Cortex of kidney (tissue), 1 donor: ENCODE measurements at regions not wholly inside any gene's neighbourhood (a gene's known extent, or its start where the extent isn't known, plus 50 kb on each side); places are given as distances from the start of the nearest gene placed in this dataset.

Experiments
- DNase-seq: peaks from one replicate; lab custom pipeline; 2025; lab: John Stamatoyannopoulos, UW

DNA sequence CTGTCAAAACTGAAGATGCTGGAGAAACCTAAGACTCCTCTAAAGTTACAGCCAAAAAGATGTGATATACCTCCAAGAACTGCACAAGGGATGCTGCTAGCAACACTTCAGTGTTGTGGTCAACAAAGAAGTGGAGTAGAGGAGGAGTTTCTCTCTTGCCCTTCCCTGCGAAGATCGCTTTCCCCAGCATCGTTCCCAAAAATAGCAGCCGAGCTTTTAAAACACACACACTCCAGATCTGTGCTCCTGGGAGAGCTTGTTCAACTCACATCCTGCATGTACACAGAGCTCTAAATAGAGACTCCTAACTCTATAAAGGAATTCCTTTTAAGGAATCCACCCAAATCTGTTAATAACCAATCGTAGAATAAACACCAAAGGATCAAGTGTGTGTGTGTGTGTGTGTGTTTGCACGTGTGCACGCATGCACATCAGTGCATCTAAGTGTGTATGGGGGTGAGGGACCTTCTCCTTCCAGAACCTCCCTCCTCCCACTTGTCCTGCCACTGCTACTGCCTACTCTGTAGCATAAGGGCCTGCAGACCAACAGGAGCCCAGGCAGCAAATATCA is 58.5 kb downstream of the PSMG1 start:
- DNase-seq, result no peak

GRCh38 chr21:39123375-39123774 is 59.9 kb downstream of the PSMG1 start:
- DNase-seq, result no peak

DNA sequence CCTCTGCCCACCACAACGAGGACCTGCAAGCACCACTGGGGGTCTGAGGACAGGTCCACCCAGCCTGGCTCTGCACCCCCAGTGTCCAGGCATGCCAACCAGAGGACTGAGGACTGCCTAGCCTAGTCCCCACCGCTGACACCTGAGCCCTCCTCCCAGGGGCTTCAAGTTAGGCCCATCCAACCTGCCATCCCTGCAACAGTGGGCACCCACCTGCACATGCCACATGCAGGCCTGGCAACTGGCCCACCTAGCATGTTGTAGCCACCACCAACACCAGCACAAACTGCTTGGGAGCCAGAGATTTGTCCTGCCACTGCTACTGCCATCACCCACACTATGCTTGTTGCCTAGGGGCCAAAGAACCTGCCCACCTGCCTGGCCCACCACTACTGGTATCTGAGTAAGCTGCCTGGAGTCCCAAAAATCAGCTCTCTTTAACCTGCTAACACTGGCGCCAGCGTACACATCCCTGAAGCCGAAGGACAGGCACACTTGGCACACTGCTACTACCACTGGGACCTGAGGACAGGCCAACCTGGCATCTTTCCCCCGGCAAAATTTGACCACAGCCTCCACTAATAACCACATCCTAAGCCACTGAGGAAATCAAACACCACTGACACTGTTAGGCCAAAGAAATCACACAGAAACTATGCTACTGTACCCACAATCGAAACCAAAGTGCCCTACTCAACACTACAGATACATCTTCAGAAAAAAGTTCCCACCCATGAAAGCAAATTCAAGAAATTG is 61.5 kb downstream of the PSMG1 start:
- no peak for DNase-seq

DNA sequence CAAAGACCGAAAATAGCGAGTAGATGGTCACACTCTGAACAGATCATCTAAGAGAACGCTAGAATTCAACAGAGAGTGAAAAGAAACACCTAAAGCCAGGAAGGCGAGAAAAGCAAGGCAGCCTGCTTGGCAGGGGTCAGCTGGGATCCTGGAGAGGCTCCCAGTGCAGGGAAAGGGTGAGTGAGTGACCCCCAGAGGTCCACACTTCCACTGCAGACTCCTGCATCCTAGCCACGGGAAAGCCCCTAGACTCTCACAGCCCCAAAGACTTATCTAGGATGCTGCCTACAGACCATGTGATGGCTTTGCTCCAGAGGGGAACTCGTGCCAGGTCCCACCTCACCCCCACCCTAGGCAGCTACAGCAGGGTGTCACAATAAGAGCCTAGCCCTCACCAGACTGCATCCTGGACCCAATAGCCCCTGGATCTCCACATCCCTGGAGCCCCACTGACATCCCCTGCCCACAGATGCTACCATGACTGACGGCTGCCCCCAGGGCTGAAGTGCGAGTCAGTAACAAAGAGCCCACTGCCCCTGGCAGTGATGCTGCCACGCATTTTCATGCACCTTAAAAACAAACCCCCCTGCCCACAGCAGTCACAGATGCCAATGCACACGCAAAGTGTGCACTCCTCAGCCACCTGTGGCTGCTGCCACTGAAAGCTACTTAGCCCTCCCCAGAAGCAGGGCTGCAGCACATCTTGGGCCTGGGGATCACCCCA is 62.2 kb downstream of the PSMG1 start:
- DNase-seq, result no peak

DNA sequence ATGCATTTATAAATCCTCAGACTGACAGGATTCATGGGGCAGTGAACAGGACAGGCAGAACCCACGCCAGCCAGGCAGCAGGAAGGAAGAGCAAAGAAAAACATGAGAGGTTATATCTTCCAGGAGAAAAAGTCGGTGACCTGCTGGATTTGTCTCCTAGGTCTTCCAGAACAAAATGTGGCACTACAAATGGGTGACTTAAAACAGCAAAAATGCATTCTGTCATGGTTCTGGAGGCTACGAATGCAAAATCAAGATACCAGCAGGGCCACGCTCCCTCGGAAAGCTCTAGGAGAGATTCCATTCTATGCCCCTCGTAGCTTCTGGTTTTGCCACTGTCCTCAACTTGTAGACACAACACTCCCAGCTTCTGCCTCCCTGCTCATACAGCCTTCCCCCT is 63.4 kb downstream of the PSMG1 start:
- DNase-seq, result no peak

DNA sequence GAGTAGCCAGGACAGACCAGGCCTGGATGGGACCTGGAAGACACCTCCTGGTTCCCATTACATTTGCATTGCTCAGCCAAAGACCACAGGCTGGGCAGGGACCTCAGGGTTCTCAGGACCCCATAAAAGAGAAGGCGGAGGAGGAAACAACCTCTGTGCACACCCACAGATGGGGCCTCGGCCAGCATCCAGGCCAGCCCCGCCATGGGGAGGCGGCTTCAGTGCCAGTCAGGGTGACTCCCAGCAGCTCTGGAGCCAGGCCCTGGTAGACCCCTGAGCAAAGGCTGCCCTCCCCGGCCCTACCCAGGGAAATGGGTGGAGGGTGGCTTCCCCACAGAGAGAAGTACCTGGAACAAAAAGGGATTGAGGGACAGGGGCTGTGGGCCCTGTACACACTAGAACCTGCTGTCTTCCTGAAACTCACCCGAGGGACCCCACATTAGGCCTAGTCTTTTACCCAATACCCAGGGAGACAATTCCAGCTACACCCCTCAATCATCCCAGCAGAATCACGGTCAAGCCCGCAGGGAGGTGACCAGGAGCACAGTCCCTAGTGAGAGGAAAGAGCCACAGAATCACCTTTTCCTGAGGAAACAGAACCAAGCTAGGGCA is 64.5 kb downstream of the PSMG1 start:
- DNase-seq, result no peak

DNA sequence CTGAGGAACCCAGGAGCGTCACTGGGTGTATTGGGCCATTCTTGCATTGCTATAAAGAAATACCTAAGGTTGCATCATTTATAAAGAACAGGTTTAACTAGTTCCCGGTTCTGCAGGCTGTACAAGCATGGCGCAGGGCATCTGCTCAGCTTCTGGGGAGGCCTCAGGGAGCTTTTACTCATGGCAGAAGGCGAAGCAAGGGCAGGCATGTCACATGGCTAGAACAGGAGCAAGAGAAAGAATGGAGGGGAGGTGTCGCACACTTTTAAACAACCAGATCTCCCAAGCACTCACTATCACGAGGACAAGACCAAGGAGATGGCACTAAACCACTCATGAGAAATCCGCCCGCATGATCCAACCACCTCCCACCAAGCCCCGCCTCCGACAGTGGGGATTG is 65.2 kb downstream of the PSMG1 start:
- no peak for DNase-seq

DNA sequence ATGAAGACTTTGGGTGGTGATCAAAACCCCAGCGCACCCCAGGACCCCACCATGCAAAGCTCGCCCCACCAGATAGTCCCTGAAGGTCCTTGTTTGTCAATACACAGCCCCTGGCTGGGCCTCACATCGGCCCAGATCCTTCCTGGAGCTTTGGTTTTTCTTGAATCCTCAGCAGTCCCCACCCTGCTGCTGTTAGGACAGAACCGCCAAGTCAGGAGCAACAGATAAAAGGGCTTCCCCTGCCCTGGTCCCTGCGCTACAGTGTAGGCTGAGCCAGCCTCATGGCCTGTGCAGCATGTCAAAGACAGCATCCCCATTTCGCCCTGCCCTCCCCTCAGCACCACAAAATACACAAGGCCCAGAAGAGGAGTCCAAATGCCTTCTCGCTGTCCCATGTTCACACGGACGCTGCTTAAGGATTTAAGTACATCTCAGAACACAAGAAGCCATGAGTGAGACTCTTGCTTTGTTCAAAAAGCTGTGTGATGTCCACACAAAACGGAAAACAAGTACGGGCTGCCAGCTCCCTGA is 65.7 kb downstream of the PSMG1 start:
- DNase-seq, result no peak

GRCh38 chr21:39116761-39117439 is 66.4 kb downstream of the PSMG1 start:
- DNase-seq, result no peak

DNA sequence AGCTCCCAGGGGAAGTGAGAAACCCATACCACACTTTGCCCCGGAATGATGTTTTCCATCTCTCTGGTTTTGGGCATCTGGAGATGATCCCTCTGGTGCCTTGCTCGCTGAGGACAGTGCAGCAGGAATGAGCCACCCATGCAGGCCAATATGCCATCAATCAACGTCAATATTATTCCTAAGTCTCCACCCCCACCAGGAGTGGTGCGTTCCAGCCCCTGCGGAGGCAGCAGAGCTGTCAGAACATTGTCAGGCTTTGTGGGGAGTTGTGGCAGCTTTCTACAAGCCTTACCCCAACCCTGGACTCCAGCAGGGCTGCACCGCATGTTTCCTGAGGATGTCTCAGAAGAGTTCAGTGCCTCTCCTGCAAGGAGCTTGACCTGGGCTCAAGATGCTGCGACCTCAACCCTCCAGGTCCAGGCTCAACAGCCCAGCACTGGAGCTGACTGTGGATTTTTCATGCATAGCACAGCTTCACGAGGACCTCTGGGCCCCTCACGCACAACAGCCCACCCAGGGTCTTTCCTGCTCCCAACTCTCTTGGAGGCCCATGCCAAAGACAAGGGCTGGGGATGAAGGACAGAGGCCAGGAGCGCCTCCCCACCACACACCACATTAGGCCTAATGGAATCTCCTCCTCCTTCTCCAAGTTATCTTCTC is 67.5 kb downstream of the PSMG1 start:
- DNase-seq, result no peak

GRCh38 chr21:39114871-39115575 is 68.2 kb downstream of the PSMG1 start:
- DNase-seq, result no peak

DNA sequence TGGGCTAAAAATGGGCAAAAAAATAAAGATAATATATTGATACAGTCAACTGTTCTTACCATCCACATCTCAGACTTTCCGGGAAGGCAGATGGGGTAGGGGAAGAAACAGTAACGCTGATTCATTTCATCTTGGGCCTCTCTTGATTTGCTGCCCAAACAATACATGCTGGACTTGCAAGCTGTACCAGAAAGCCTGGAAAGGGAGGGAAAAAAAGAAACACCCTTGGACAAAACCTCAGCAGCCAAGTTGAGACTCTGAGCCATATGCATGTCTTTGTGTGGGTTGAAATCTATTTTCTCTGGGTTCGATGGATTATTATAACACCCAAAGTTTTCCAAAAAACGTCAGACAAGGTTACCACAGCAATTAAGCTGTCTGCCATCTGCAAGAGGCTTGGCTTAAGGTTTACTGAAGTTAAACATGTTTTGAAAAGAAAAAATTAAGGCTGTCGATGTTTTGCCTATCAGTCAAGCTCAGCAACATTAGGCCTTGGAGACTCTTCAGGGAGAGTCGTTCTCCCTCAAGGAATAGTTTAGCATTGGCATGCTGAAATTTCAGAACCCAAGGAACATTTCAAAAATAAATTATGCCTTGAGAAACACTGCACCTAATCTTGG is 71.2 kb downstream of the PSMG1 start:
- no peak for DNase-seq

- no peak for DNase-seq
Measured at GRCh38 chr21:39110431-39110830, 72.8 kb downstream of the PSMG1 start.

DNA sequence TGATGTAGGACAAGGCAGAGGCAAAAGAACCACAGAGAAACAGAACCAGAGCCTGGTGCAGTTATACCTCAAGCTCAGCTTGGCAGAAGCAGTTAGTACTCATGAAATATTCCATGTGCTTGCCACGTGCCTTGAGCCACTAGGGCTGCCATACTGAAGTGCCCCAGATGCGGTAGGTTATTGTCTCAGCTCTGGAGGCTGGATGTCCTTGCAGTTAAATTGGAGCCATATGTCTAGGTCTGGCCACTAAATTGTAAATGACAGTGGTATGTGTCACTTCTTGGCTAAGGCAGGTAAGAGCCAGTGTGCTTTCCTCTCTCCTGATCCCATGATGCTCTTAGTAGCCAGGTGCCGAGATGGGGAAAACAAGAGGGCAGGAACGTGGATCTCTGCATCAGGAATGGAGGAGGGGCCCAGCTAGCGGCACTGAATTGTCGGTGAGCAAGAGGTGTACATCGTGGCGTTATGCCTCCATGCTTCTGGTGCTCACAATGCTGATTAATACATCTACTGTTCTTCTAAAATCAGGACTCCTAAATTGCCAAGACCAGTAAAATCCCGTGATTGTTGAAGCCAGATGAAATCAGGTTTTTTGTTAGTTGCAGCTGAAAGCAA is 73.5 kb downstream of the PSMG1 start:
- DNase-seq, result no peak

DNA sequence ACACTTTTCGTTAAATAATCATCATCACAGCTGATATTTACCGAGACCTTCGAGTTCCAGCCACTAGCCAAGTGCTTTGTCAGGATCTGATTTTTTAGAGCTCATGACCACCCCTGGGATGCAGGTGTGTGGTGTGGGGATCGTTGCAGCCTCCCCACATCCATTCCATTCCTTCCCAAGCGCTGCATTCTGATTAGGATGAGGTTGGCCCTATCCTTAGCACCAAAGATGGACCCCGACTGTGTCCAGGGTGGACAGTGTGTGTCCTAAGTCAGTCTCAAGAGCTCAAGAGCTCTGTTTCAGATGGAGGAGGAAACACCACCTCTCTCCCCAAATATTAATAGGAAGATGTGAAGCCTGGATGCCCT is 74.1 kb downstream of the PSMG1 start:
- no peak for DNase-seq

DNA sequence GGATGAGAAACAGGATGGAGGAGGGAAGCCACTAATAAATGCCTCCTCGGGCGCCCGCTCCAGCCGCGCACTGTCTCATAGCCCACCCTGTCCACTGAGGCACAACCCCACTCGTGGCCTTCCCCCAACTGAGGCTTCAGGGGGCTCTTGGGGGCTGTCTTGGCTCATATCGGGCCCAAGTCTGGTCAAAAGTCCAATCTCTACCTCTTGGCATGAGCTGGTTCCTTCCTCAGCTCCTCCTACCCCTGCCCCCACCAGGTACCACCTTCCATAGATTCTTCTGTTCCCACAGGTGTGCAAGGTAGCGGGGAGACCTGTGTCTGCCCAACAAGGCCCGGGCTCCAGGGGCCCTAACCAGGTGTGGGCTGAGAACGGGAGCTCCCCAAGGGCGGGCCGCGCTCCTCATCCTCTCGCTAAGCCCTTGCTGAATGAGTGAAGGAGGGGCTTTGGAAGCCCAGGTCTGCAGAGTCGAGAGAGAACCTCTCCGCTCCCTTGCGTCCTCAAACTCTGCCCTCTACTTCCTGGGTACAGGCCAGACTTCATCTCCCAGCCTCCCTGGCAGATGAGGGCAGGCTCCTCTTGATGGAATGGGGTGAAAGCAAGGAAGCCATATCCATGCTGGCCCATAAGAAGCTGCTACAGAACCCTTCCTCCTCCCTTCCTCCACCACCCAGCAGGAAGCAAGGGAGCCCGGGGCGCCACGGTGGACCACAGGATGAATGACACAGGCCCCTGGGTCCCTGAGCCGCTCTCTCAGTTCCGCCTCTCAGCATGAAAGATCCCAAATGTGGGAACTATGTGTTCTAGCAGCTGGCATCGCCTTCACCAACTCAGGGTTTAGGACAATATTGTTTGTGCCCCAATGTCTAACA is 74.7 kb downstream of the PSMG1 start:
- DNase-seq, result no peak

- no peak for DNase-seq
Measured at GRCh38 chr21:39107739-39108138, 75.5 kb downstream of the PSMG1 start.

GRCh38 chr21:39106881-39107462 is 76.3 kb downstream of the PSMG1 start:
- DNase-seq, result no peak

DNA sequence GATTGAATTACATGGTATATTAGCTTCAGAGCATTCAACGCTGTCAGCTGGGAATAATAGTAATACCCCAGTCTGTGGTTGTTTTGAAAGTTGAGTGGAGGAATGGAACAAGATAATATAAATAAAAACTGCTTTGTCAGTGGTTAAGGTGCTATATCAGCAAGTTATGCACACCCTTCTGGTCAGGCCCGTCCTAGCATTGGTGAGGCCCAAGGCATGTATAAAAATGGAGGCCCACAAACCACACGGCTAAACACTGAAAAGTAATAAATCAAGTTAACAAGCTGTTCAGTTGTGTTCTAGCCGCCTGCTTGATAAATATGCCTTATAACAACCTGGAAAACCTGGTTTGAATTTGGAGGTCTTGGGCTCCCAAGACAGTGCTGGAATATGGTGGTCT is 77.4 kb downstream of the PSMG1 start:
- DNase-seq, result no peak
